Inflammatory macrophage (primary cell): ENCODE measurements at regions not wholly inside any gene's neighbourhood (a gene's known extent, or its start where the extent isn't known, plus 50 kb on each side); places are given as distances from the start of the nearest gene placed in this dataset.

Experiments
- DNase-seq, 2 donors: peaks; one replicate each; pipeline ENCODE4 v3.0.0-alpha.2; 2020 to 2022

- no peak for DNase-seq
Measured at GRCh38 chr18:6613581-6613980, 115.9 kb upstream of the ARHGAP28 start.

GRCh38 chr18:6614952-6615351 lies 114.6 kb upstream of the ARHGAP28 start:
- DNase-seq = no peak

- no peak for DNase-seq
Measured at GRCh38 chr18:6616981-6617380, 112.5 kb upstream of the ARHGAP28 start.

GRCh38 chr18:6621437-6621836 lies 108.1 kb upstream of the ARHGAP28 start:
- no peak for DNase-seq

GRCh38 chr18:6623278-6623677 lies 106.2 kb upstream of the ARHGAP28 start:
- no peak for DNase-seq

- no peak for DNase-seq
Measured at GRCh38 chr18:6624271-6624660, 105.2 kb upstream of the ARHGAP28 start.

GRCh38 chr18:6624661-6625311 lies 104.7 kb upstream of the ARHGAP28 start:
- DNase-seq = no peak

- no peak for DNase-seq
Measured at GRCh38 chr18:6625481-6625880, 104.0 kb upstream of the ARHGAP28 start.

- DNase-seq = no peak
Measured at GRCh38 chr18:6626457-6626856, 103.1 kb upstream of the ARHGAP28 start.

- DNase-seq = no peak
Measured at GRCh38 chr18:6627645-6628044, 101.9 kb upstream of the ARHGAP28 start.

GRCh38 chr18:6628187-6628586 lies 101.3 kb upstream of the ARHGAP28 start:
- DNase-seq = no peak

- DNase-seq = no peak
Measured at GRCh38 chr18:6629635-6630140, 99.8 kb upstream of the ARHGAP28 start.

- no peak for DNase-seq
Measured at GRCh38 chr18:6633310-6633709, 96.2 kb upstream of the ARHGAP28 start.

GRCh38 chr18:6636091-6636490 lies 93.4 kb upstream of the ARHGAP28 start:
- DNase-seq = no peak

- no peak for DNase-seq
Measured at GRCh38 chr18:6638447-6638846, 91.1 kb upstream of the ARHGAP28 start.

- DNase-seq = no peak
Measured at GRCh38 chr18:6639305-6639704, 90.2 kb upstream of the ARHGAP28 start.

- DNase-seq = no peak
Measured at GRCh38 chr18:6644836-6645627, 84.5 kb upstream of the ARHGAP28 start.

GRCh38 chr18:6646801-6647200 lies 82.7 kb upstream of the ARHGAP28 start:
- no peak for DNase-seq

- DNase-seq = no peak
Measured at GRCh38 chr18:6648581-6648980, 80.9 kb upstream of the ARHGAP28 start.

GRCh38 chr18:6649421-6650126 lies 79.9 kb upstream of the ARHGAP28 start:
- no peak for DNase-seq

- no peak for DNase-seq
Measured at GRCh38 chr18:6650127-6650507, 79.4 kb upstream of the ARHGAP28 start.

- no peak for DNase-seq
Measured at GRCh38 chr18:6650747-6651146, 78.8 kb upstream of the ARHGAP28 start.

GRCh38 chr18:6652098-6652497 lies 77.4 kb upstream of the ARHGAP28 start:
- no peak for DNase-seq

- DNase-seq = no peak
Measured at GRCh38 chr18:6653880-6654279, 75.6 kb upstream of the ARHGAP28 start.
